ENCODE measurements at regions not wholly inside any gene's neighbourhood (a gene's known extent, or its start where the extent isn't known, plus 50 kb on each side); places are given as distances from the start of the nearest gene placed in this dataset.

GRCh38 chr2:167493862-167494261, 605.6 kb downstream of the XIRP2 start:
- no peak for DNase-seq

- no peak for DNase-seq
Observed at GRCh38 chr2:167492486-167492885, 604.2 kb downstream of the XIRP2 start.

DNA sequence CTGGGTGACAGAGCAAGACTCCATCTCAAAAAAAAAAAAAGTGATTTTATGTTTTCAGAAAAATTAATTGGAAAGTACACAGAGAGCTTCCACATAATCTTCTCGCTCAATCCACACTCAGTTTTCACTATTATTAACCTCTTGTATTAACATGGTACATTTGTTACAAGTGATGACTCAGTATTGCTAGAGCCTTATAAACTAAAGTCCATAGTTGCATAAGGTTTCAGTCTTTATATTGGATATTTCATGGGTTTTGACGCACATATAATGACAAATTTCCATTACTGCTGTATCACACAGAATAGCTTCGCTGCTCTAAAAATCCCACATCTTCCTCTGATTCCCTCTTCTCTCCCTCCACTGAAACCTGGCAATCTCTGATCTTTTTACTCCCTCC, 603.5 kb downstream of the XIRP2 start:
- no peak for DNase-seq

- DNase-seq, result no peak
Observed at GRCh38 chr2:167490455-167490854, 602.2 kb downstream of the XIRP2 start.

- DNase-seq, result no peak
Observed at GRCh38 chr2:167489325-167489724, 601.0 kb downstream of the XIRP2 start.

- DNase-seq, result no peak
Observed at GRCh38 chr2:167487728-167488127, 599.4 kb downstream of the XIRP2 start.

DNA sequence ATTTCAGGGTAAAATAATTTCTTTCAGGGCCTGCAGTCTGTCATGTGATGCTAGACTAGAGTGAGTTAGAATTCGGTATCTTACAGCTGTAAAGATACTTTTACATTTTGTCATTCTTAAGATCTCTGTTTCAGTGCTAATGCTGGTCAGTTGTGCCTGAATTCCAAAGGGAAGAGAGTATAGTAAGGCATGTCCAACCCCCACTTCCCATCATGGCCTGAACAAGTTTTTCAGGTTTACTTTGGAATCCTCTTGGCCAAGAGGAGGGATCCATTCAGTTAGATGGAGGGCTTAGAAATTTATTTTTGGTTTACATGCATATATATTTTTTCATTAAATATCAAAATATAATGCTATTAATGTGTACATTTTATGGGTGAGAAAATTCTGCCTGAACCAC, 596.6 kb downstream of the XIRP2 start:
- no peak for DNase-seq

- no peak for DNase-seq
Observed at GRCh38 chr2:167480986-167481309, 592.7 kb downstream of the XIRP2 start.

- no peak for DNase-seq
Observed at GRCh38 chr2:167480232-167480985, 592.1 kb downstream of the XIRP2 start.

DNA sequence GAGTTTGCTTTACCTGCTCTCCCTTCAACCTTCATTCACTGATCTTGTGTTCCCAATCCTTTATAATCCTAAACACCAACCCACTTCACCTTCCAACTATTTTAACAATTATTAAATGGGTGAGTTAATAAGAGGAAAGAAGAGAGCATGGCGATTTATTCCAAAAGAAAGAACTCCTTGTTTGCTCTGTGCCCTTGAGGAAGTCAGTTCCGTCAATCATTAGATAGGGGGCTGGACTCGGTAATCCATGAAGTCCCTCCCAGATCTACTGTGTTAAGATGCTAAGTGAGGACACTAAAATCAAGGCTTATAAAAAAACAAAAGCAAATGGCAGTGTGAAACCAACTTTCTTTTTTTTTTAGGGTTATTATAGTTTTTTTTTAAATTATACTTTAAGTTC, 589.9 kb downstream of the XIRP2 start:
- DNase-seq, result no peak

DNA sequence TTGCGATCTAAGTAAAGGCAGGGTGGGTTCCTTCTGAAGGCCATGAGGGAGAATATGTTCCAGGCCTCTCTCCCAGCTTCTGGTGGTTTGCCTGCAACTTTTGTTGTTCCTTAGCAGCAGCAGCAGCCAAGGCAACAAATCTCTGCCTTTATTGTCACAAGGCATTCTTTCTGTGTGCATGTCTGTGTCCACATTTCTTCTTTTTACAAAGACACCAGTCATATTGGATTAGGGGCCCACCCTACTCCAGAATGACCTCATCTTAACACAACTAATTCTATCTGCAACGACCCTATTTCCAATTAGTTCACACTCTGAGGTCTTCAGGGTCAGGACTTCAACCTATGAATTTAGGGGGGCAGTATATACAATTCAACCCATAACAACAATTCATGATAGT, 587.5 kb downstream of the XIRP2 start:
- DNase-seq, result no peak

DNA sequence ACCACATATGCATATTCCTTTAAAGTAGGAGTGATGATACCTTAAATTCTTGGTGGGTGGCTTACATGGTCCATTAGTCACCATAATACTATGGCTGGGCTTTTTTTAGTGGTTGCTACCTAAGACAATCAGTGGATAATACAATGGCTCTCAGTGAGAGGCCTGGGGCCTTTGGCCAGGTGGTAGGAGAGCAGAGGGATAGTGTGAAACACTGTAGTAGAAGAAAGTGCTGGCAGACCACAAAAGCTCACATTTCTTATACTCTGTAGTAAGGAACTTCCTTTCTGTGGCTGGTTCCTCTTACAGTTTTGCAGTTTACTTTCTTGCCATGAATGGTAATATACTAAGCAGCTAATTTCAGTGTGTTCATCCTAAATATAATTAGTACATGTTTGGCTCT, 583.5 kb downstream of the XIRP2 start:
- no peak for DNase-seq

DNA sequence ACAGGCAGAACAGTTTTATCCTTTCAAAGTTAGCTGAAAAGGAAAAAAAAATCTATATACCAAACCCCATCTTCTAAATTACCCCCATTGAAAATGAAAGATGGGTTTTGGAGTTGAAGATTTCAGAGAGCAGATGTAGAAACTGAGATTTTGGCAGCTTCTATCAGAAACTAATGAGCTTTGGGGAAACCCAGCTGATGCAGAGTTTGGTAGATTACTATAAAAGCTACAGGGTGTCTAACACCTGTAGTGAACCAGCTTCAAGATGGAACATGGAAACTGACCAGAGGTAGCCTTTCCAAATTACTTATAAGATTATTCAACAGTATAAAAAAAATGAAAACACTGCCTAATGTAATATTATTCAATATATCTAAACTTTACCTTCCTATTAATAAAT, 583.1 kb downstream of the XIRP2 start:
- no peak for DNase-seq

DNA sequence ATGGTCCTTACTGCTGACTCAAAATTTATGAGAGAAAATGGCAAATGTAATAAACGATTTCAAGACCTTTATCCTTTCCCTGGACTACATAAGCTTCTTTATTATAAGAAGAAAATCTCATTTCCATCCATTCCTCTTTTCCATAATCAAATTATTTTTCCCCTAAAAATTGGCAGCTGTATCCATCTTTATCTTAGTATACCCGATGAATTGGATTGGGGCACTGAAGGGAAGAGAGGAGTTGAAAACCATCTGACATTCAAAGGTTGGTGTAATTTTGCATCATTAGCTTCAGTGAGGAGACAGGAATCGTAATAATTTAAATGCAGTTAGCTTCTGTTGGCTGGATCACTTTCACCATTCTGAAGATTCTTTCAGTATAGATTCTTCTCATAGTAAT, 574.1 kb downstream of the XIRP2 start:
- no peak for DNase-seq

GRCh38 chr2:167454036-167454435, 565.8 kb downstream of the XIRP2 start:
- no peak for DNase-seq

DNA sequence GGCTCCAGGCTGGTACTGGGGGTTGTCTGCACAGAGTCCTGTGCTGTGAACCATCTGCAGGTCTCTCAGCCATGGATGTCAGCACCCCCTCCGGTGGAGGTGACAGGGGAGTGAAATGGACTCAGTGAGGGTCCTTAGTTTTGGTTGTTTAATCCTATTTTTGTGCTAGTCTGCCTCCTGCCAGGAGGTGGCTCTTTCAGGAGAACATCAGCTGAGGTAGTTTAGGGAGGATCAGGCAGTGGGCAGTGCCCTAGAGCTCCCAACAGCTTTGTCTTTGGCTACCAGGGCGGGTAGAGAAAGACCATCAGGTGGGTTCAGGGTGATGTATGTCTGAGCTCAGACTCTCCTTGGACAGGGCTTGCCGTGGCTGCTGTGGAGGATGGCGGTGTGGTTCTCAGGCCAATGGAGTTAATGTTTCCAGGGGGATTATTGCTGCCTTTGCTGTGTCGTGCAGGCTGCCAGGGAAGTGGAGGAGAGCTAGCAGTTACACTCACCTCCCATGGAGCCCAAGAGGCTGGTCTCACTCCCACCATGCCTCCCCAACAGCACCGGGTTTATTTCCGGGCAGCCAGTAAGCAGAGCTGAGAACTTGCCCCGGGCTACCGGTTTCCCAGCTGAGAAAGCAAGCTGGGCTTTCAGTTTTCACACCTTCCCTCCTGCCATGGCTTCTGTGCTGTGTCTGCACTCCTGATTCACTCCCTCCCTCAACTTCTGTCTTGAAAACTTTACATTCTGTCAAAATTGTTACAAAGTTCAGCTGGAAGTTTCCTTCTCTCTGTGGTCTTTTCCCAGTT, 563.4 kb downstream of the XIRP2 start:
- DNase-seq, result no peak

DNA sequence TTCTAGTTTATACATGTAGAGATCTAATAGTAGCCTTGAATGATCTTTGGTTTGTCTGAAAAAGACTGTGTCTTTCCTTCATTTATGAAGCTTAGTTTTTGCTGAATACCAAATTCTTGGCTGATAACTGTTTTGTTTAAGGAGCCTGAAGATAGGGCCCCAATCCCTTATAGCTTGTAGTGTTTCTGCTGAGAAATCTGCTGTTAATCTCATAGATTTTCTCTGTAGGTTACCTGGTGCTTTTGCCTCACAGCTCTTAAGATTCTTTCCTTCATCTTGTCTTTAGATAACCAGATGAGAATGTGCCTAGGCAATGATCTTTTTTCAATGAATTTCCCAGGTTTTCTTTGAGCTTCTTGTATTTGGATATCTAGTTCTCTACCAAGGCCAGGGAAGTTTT, 562.1 kb downstream of the XIRP2 start:
- DNase-seq, result no peak

GRCh38 chr2:167440382-167440781, 552.1 kb downstream of the XIRP2 start:
- no peak for DNase-seq

DNA sequence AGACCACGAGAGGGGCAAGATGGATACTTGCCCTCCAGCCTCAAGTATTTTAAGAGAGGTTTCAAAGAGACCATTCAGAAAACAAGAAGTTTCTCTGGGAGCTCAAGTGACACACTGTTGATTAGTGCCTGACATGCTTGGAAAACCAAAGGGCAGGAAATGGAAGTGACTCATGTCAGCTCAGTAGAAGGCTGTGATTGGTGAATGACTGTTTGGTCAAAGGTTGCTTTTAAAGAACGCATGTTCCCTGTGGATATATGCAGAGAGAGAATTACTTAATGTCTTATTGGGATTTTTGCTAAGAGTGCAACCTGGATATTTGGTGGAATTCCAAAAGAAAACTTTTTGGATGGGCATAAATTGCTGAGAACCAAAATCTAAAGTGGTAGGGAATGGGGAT, 549.9 kb downstream of the XIRP2 start:
- DNase-seq, result no peak

- no peak for DNase-seq
Observed at GRCh38 chr2:167431949-167432348, 543.7 kb downstream of the XIRP2 start.

DNA sequence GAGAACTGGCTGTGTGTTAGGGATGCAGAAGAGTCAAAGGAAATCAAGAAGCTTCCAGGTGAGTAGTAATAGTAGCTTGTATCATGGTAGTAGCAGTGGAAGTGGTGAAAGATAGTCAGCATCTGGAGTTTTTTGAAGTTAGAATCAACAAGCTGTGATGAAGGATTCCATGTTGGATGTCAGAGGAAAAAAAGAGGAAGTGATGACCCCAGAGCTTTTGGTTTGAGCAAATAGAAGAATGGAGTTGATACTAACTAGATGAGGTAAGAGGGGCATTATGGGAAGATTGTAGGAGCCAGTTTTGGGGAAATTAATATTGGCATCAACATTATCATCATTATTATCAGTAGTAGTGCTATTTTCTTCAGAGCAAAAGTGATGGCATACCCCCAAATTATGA, 542.2 kb downstream of the XIRP2 start:
- no peak for DNase-seq

- DNase-seq, result no peak
Observed at GRCh38 chr2:167424803-167425755, 536.8 kb downstream of the XIRP2 start.

GRCh38 chr2:167424221-167424620, 535.9 kb downstream of the XIRP2 start:
- no peak for DNase-seq

Measured in occipital lobe (tissue), 1 donor.